Colonic mucosa (tissue), 4 donors: ENCODE measurements at regions not wholly inside any gene's neighbourhood (a gene's known extent, or its start where the extent isn't known, plus 50 kb on each side); places are given as distances from the start of the nearest gene placed in this dataset.
"Not testable (repeated sequence)": the region's sequence is repeated elsewhere in the genome, so short reads cannot be mapped to it uniquely, and the experiment has no call there.

Experiments
- DNase-seq: peaks from one replicate; pipeline ENCODE4 v3.0.0-alpha.2; 2020
- H3K27ac ChIP-seq: fragments of 200-600 bp; one replicate; pipeline ENCODE4 v1.8.0; 2021
- H3K27me3 ChIP-seq: fragments of 200-600 bp; one replicate; pipeline ENCODE4 v1.8.0; 2021
- H3K36me3 ChIP-seq: fragments of 200-600 bp; one replicate; pipeline ENCODE4 v1.8.0; 2021
- H3K4me1 ChIP-seq: fragments of 200-600 bp; one replicate; pipeline ENCODE4 v1.8.0; 2021; ENCODE audit warnings: mild to moderate bottlenecking
- H3K4me3 ChIP-seq: fragments of 200-600 bp; one replicate; pipeline ENCODE4 v1.8.0; 2021
- H3K9ac ChIP-seq, 2 donors: one replicate each; pipeline ENCODE4 v1.7.0; 2013; ENCODE audit warnings: control low read depth in 2 of 2, low read depth in 2 of 2, low read length in 2 of 2
- H3K9me3 ChIP-seq: fragments of 200-600 bp; one replicate; pipeline ENCODE4 v1.8.0; 2021
- CTCF ChIP-seq: fragments of 200-600 bp; IDR thresholded peaks from one replicate; pipeline ENCODE4 v1.8.0; 2022; ENCODE audit warnings: antibody characterized with exemption, mild to moderate bottlenecking
- intact Hi-C: fragments of 100-400 bp; cut with DNase I; formaldehyde crosslinking; loops from one replicate; pipeline ENCODE4 v1.14.1; 2022
- donor health status: healthy.
- donor health status: DM: no; HTN: no; CAD: no.
- donor health status: DM: no; HTN: no; CAD: no.

- Histone ChIP-seq H3K27me3 (no peaks in the 10 kb centered on the region), H3K27ac (no peak overlapping the region), H3K36me3 (no peaks in the 10 kb centered on the region), H3K9me3 (no peaks in the 10 kb centered on the region), H3K4me1 (no peaks in the 10 kb centered on the region), H3K4me3 (no peak overlapping the region), H3K9ac (no peak overlapping the region)
- no peak for DNase-seq
- TF ChIP-seq CTCF: no peak
- intact Hi-C loops: no loop called here
Observed at GRCh38 chr7:9523579-9523978, 1090.2 kb downstream of the NXPH1 start.

- H3K4me1 ChIP-seq, H3K27ac ChIP-seq, DNase-seq, intact Hi-C loops, H3K9ac ChIP-seq, H3K4me3 ChIP-seq, H3K36me3 ChIP-seq, H3K27me3 ChIP-seq, H3K9me3 ChIP-seq: not testable (repeated sequence)
Observed at GRCh38 chr7:9552431-9552830, 1119.0 kb downstream of the NXPH1 start.

GRCh38 chr7:9557853-9558252, 1124.4 kb downstream of the NXPH1 start:
- Histone ChIP-seq H3K4me3 (no peak overlapping the region), H3K27ac (no peak overlapping the region), H3K9me3 (no peaks in the 10 kb centered on the region), H3K36me3 (no peaks in the 10 kb centered on the region), H3K4me1 (no peaks in the 10 kb centered on the region), H3K27me3 (no peaks in the 10 kb centered on the region), H3K9ac (no peak overlapping the region)
- no peak for DNase-seq
- intact Hi-C loops: no loop called here
- TF ChIP-seq CTCF: no peak

GRCh38 chr7:9575716-9576115, 1142.3 kb downstream of the NXPH1 start:
- no peak overlapping the region for H3K9ac ChIP-seq
- no peaks in the 10 kb centered on the region for H3K36me3 ChIP-seq
- no peaks in the 10 kb centered on the region for H3K4me1 ChIP-seq
- no peak for TF ChIP-seq CTCF
- no peaks in the 10 kb centered on the region for H3K9me3 ChIP-seq
- H3K27ac ChIP-seq: no peak overlapping the region
- DNase-seq: no peak
- H3K27me3 ChIP-seq: no peaks in the 10 kb centered on the region
- intact Hi-C loops: no loop called here
- H3K4me3 ChIP-seq: no peak overlapping the region

GRCh38 chr7:9582824-9583223, 1149.4 kb downstream of the NXPH1 start:
- no peak for TF ChIP-seq CTCF
- no peaks in the 10 kb centered on the region for H3K27me3 ChIP-seq
- no peak overlapping the region for H3K27ac ChIP-seq
- no peak for DNase-seq
- H3K36me3 ChIP-seq: no peaks in the 10 kb centered on the region
- no peak overlapping the region for H3K4me3 ChIP-seq
- no peak overlapping the region for H3K9ac ChIP-seq
- no peaks in the 10 kb centered on the region for H3K4me1 ChIP-seq
- H3K9me3 ChIP-seq: no peaks in the 10 kb centered on the region
- intact Hi-C loops: no loop called here

GRCh38 chr7:9598411-9598810, 1165.0 kb downstream of the NXPH1 start:
- TF ChIP-seq CTCF: no peak
- Histone ChIP-seq H3K27ac (no peak overlapping the region), H3K27me3 (no peaks in the 10 kb centered on the region), H3K4me3 (no peak overlapping the region), H3K9ac (no peak overlapping the region), H3K36me3 (no peaks in the 10 kb centered on the region), H3K4me1 (no peaks in the 10 kb centered on the region), H3K9me3 (no peaks in the 10 kb centered on the region)
- intact Hi-C loops: no loop called here
- no peak for DNase-seq
